Testis (tissue), 2 donors: ENCODE measurements at regions not wholly inside any gene's neighbourhood (a gene's known extent, or its start where the extent isn't known, plus 50 kb on each side); places are given as distances from the start of the nearest gene placed in this dataset.

Experiments used
- POLR2A ChIP-seq: fragments of 450-650 bp; IDR thresholded peaks from one replicate; pipeline ENCODE4 v1.6.1; 2017; ENCODE audit warnings: antibody characterized with exemption, mild to moderate bottlenecking, moderate library complexity
- TF ChIP-seq, protein P1 (sequence below), 3 experiments: fragments of 450-650 bp in 2 of 3; fragments of 200-600 bp in 1 of 3; sonication (generic) in 1 of 3; IDR thresholded peaks; one replicate each; pipeline ENCODE4 v1.5.1; 2016 to 2019; ENCODE audit warnings: antibody characterized with exemption in 3 of 3, mild to moderate bottlenecking in 2 of 3, moderate library complexity in 1 of 3

DNA sequence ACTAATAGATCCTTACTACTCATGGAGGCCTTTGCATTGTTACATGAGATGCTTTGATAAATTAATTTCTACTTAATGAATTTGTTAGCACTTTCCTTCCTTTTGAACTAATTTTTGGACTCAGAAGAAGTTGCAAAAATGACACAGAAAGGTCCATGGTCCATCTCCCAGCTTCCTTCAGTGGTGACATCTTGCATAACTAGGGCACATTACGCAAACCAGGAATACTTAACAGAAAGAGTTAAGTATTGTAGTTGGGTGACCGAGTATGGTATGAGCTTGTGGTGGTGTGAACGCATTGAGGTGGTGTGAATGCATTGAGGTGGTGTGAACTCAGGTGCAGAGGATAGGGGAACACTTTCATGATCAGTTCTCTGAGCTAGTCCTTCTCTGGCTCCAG is 151.1 kb upstream of the TWIST2 start:
- TF ChIP-seq, protein P1, sequence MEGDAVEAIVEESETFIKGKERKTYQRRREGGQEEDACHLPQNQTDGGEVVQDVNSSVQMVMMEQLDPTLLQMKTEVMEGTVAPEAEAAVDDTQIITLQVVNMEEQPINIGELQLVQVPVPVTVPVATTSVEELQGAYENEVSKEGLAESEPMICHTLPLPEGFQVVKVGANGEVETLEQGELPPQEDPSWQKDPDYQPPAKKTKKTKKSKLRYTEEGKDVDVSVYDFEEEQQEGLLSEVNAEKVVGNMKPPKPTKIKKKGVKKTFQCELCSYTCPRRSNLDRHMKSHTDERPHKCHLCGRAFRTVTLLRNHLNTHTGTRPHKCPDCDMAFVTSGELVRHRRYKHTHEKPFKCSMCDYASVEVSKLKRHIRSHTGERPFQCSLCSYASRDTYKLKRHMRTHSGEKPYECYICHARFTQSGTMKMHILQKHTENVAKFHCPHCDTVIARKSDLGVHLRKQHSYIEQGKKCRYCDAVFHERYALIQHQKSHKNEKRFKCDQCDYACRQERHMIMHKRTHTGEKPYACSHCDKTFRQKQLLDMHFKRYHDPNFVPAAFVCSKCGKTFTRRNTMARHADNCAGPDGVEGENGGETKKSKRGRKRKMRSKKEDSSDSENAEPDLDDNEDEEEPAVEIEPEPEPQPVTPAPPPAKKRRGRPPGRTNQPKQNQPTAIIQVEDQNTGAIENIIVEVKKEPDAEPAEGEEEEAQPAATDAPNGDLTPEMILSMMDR (IDR thresholded peaks at IDR 0.05): no peak
- TF ChIP-seq POLR2A: no peak
